ENCODE measurements at regions not wholly inside any gene's neighbourhood (a gene's known extent, or its start where the extent isn't known, plus 50 kb on each side); places are given as distances from the start of the nearest gene placed in this dataset.

GRCh38 chr2:195513119-195513518 is 143.9 kb upstream of the SLC39A10 start:
- ChIA-PET POLR2A (no interaction called here), CTCF (no interaction called here), RAD21 (ENCODE audit: low non-redundant PET in 1 of 2, low total read pairs in 2 of 2, uncharacterized antibody in 2 of 2, unreplicated experiment in 2 of 2) (no interaction called here)
- no peaks in the 10 kb centered on the region for H3K79me2 ChIP-seq (ENCODE audit: insufficient read depth, low read length)
- no peaks in the 10 kb centered on the region for H3K36me3 ChIP-seq (ENCODE audit: control insufficient read depth in 1 of 2, insufficient read depth in 2 of 2, low read length in 2 of 2)
- no peak overlapping the region for H2AFZ ChIP-seq (ENCODE audit: low read depth, low read length, poor library complexity, severe bottlenecking)
- H4K20me1 ChIP-seq (ENCODE audit: insufficient read depth): no peaks in the 10 kb centered on the region
- BruUV-seq (replicated peaks): no TSS peak
- H3K4me2 ChIP-seq (ENCODE audit: low read length): no peak overlapping the region
- no peaks in the 10 kb centered on the region for H3K9me3 ChIP-seq (ENCODE audit: control insufficient read depth in 1 of 2, insufficient read depth in 1 of 2, low read depth in 1 of 2, low read length in 2 of 2)
- H3K27me3 ChIP-seq (ENCODE audit: insufficient read depth, low read length): no peaks in the 10 kb centered on the region
- H3K9ac ChIP-seq (ENCODE audit: low read length): no peak overlapping the region
- H3K4me1 ChIP-seq (ENCODE audit: control insufficient read depth in 1 of 2, insufficient read depth in 2 of 2, low read length in 2 of 2): no peaks in the 10 kb centered on the region
- no peak overlapping the region for H3K4me3 ChIP-seq (replicated peaks in 1 of 2; ENCODE audit: low read depth in 1 of 2, low read length in 2 of 2)
- DNase-seq (ENCODE audit: low read depth, low spot score) (no peak), ATAC-seq (no peak)
- TF ChIP-seq EZH2 (IDR thresholded peaks at IDR 0.05) (no peak), SRF (IDR thresholded peaks at IDR 0.05; ENCODE audit: low read depth) (no peak), ZFX (IDR thresholded peaks at IDR 0.05) (no peak), ZNF274 (IDR thresholded peaks at IDR 0.05; ENCODE audit: low read depth, low read length) (no peak)
- H3K9me2 ChIP-seq (ENCODE audit: insufficient read depth): no peaks in the 10 kb centered on the region
- intact Hi-C loops (cut with micrococcal nuclease): no loop called here
- no peak overlapping the region for H3K27ac ChIP-seq (ENCODE audit: low read depth, low read length)

GRCh38 chr2:195509551-195509950 is 147.5 kb upstream of the SLC39A10 start:
- Histone ChIP-seq H3K4me2 (ENCODE audit: low read length) (no peak overlapping the region), H3K9me2 (ENCODE audit: insufficient read depth) (no peaks in the 10 kb centered on the region), H3K36me3 (ENCODE audit: control insufficient read depth in 1 of 2, insufficient read depth in 2 of 2, low read length in 2 of 2) (no peaks in the 10 kb centered on the region), H2AFZ (ENCODE audit: low read depth, low read length, poor library complexity, severe bottlenecking) (no peak overlapping the region), H3K4me3 (replicated peaks in 1 of 2; ENCODE audit: low read depth in 1 of 2, low read length in 2 of 2) (no peak overlapping the region), H4K20me1 (ENCODE audit: insufficient read depth) (no peaks in the 10 kb centered on the region), H3K27ac (ENCODE audit: low read depth, low read length) (no peak overlapping the region), H3K9ac (ENCODE audit: low read length) (no peak overlapping the region), H3K79me2 (ENCODE audit: insufficient read depth, low read length) (no peaks in the 10 kb centered on the region), H3K4me1 (ENCODE audit: control insufficient read depth in 1 of 2, insufficient read depth in 2 of 2, low read length in 2 of 2) (no peaks in the 10 kb centered on the region), H3K27me3 (ENCODE audit: insufficient read depth, low read length) (no peaks in the 10 kb centered on the region), H3K9me3 (ENCODE audit: control insufficient read depth in 1 of 2, insufficient read depth in 1 of 2, low read depth in 1 of 2, low read length in 2 of 2) (no peaks in the 10 kb centered on the region)
- DNase-seq (ENCODE audit: low read depth, low spot score) (no peak), ATAC-seq (no peak)
- POLR2A ChIA-PET: no interaction called here
- CTCF ChIA-PET: no interaction called here
- TF ChIP-seq EZH2 (IDR thresholded peaks at IDR 0.05) (no peak), SRF (IDR thresholded peaks at IDR 0.05; ENCODE audit: low read depth) (no peak), CTCF (IDR thresholded peaks at IDR 0.05 in 2 of 3, conservative IDR thresholded peaks at IDR 0.05 in 1 of 3; ENCODE audit: borderline replicate concordance in 1 of 3, insufficient read depth in 1 of 3, low read depth in 2 of 3, low read length in 2 of 3) (no peak), ZFX (IDR thresholded peaks at IDR 0.05) (no peak), EGR1 (IDR thresholded peaks at IDR 0.05; ENCODE audit: low read depth) (no peak), REST (IDR thresholded peaks at IDR 0.05; ENCODE audit: low read depth) (no peak), CEBPB (IDR thresholded peaks at IDR 0.05; ENCODE audit: low read depth) (no peak), EZH2phosphoT487 (IDR thresholded peaks at IDR 0.05; ENCODE audit: borderline replicate concordance) (no peak), ZNF274 (IDR thresholded peaks at IDR 0.05; ENCODE audit: low read depth, low read length) (no peak), ZBTB33 (IDR thresholded peaks at IDR 0.05; ENCODE audit: extremely low read depth, insufficient replicate concordance, low read length) (no peak)
- RAD21 ChIA-PET (ENCODE audit: low non-redundant PET in 1 of 2, low total read pairs in 2 of 2, uncharacterized antibody in 2 of 2, unreplicated experiment in 2 of 2): no interaction called here
- no TSS peak for BruUV-seq (replicated peaks)
- intact Hi-C loops (cut with micrococcal nuclease): no loop called here

Measured in HCT116 (cell line).